ENCODE measurements at regions not wholly inside any gene's neighbourhood (a gene's known extent, or its start where the extent isn't known, plus 50 kb on each side); places are given as distances from the start of the nearest gene placed in this dataset.
"Not testable (repeated sequence)": the region's sequence is repeated elsewhere in the genome, so short reads cannot be mapped to it uniquely, and the experiment has no call there.

- DNase-seq (ENCODE audit: low read depth) = no peak
- TF ChIP-seq, protein P1, sequence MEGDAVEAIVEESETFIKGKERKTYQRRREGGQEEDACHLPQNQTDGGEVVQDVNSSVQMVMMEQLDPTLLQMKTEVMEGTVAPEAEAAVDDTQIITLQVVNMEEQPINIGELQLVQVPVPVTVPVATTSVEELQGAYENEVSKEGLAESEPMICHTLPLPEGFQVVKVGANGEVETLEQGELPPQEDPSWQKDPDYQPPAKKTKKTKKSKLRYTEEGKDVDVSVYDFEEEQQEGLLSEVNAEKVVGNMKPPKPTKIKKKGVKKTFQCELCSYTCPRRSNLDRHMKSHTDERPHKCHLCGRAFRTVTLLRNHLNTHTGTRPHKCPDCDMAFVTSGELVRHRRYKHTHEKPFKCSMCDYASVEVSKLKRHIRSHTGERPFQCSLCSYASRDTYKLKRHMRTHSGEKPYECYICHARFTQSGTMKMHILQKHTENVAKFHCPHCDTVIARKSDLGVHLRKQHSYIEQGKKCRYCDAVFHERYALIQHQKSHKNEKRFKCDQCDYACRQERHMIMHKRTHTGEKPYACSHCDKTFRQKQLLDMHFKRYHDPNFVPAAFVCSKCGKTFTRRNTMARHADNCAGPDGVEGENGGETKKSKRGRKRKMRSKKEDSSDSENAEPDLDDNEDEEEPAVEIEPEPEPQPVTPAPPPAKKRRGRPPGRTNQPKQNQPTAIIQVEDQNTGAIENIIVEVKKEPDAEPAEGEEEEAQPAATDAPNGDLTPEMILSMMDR (IDR thresholded peaks at IDR 0.05; ENCODE audit: control insufficient read depth, extremely low read depth, insufficient read depth) = no peak
- no peak overlapping the region for H3K4me3 ChIP-seq (ENCODE audit: low read depth, low read length)
Measured at GRCh38 chr6:126206504-126207246, 133.2 kb upstream of the CENPW start.

DNA sequence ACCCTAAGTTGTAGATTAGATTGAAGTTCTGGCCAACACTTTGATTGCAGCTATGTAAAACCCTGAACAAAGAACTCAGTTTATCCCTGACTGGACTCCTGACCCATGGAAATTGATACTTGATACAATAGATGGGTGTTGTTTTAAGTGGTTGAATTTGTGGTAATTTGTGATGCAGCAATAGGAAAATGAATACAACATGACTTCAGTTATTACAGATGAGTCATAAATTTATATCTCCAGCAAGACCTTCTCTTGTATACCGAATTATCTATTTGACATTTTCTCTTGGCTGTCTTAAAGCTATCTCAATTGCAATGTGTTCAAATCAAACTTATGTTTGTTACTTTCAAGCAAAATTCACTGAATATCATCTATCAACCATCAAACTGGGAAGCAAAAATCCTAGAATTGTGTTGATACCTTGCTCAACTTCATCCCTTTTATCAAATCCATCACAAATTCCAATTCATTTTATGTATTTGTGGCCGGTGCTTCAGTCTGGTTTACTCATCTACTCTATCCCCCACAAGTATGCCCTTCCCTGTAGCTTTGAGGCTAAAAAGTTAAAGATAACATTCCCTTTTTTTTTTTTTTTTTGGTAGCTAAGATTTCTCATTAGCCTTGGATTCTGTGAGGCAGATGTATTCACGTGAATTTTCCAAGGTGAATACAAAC lies 129.4 kb upstream of the CENPW start:
- TF ChIP-seq, protein P1 (IDR thresholded peaks at IDR 0.05; ENCODE audit: control insufficient read depth, extremely low read depth, insufficient read depth) = no peak
- DNase-seq (ENCODE audit: low read depth) = no peak
- no peak overlapping the region for H3K4me3 ChIP-seq (ENCODE audit: low read depth, low read length)

GRCh38 chr6:126217497-126217896 lies 122.4 kb upstream of the CENPW start:
- no peak overlapping the region for H3K4me3 ChIP-seq (ENCODE audit: low read depth, low read length)
- DNase-seq (ENCODE audit: low read depth) = no peak
- TF ChIP-seq, protein P1 (IDR thresholded peaks at IDR 0.05; ENCODE audit: control insufficient read depth, extremely low read depth, insufficient read depth) = no peak

DNA sequence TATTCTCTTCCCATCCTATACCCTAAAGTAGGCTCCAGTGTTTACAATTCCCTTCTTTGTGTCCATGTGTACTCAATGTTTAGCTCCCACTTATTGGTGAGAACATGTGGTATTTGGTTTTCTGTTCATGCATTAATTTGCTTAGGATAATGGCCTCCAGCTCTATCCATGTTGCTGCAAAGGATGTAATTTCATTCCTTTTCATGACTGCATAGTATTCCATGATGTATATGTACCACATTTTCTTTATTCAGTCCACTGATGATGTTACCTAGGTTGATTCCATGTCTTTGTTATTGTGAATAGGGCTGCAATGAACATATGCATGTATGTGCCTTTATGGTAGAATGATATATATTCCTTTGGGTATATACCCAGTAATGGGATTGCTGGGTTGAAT lies 119.0 kb upstream of the CENPW start:
- not testable (repeated sequence) for DNase-seq (ENCODE audit: low read depth)

GRCh38 chr6:126227833-126228702 lies 111.8 kb upstream of the CENPW start:
- TF ChIP-seq, protein P1 (IDR thresholded peaks at IDR 0.05; ENCODE audit: control insufficient read depth, extremely low read depth, insufficient read depth) = no peak
- no peak overlapping the region for H3K4me3 ChIP-seq (ENCODE audit: low read depth, low read length)
- no peak for DNase-seq (ENCODE audit: low read depth)

More for the DNA sequence above, 119.0 kb upstream of the CENPW start:
- H3K4me3 ChIP-seq (ENCODE audit: low read depth, low read length) = not testable (repeated sequence)

GRCh38 chr6:126232671-126233070 lies 107.2 kb upstream of the CENPW start:
- TF ChIP-seq, protein P1 (IDR thresholded peaks at IDR 0.05; ENCODE audit: control insufficient read depth, extremely low read depth, insufficient read depth) = no peak
- no peak for DNase-seq (ENCODE audit: low read depth)
- H3K4me3 ChIP-seq (ENCODE audit: low read depth, low read length) = no peak overlapping the region

GRCh38 chr6:126233192-126233591 lies 106.7 kb upstream of the CENPW start:
- H3K4me3 ChIP-seq (ENCODE audit: low read depth, low read length) = no peak overlapping the region
- TF ChIP-seq, protein P1 (IDR thresholded peaks at IDR 0.05; ENCODE audit: control insufficient read depth, extremely low read depth, insufficient read depth) = no peak
- no peak for DNase-seq (ENCODE audit: low read depth)
